ENCODE measurements at regions not wholly inside any gene's neighbourhood (a gene's known extent, or its start where the extent isn't known, plus 50 kb on each side); places are given as distances from the start of the nearest gene placed in this dataset.
"Not testable (repeated sequence)": the region's sequence is repeated elsewhere in the genome, so short reads cannot be mapped to it uniquely, and the experiment has no call there.

DNA sequence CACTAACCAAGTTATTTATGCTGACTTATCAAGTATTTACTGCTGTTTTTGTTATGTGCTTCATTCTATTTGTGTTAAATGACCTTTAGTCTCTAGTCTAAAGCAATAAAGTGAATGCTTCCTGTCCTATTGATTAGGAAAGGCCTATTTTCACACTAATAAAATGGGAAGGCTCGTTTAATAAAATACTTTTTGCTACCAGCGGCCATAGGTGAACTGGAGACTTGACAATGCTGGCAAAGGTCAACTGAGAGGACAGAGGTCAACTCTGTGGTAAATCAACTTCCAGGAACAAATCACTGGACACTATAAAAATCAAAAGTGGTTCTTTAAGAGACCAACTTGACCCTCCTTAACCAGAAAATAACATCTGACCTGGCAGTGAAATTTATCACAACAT, 634.3 kb downstream of the ISL1 start:
- no peak overlapping the region for H3K4me2 ChIP-seq
- H3K79me2 ChIP-seq (ENCODE audit: low read depth), result no peaks in the 10 kb centered on the region
- H3K36me3 ChIP-seq (ENCODE audit: low read depth), result no peaks in the 10 kb centered on the region
- no TSS peak for BruUV-seq (replicated peaks)
- H3K4me3 ChIP-seq, result no peak overlapping the region
- H3K4me1 ChIP-seq (replicated peaks; ENCODE audit: insufficient read depth), result no peaks in the 10 kb centered on the region
- H3F3A ChIP-seq (ENCODE audit: insufficient read depth, low read depth), result no peaks in the 10 kb centered on the region
- ChIA-PET POLR2A (ENCODE audit: unreplicated experiment) (no interaction called here), CTCF (no interaction called here)
- no peaks in the 10 kb centered on the region for H4K20me1 ChIP-seq (ENCODE audit: insufficient read depth)
- no peaks in the 10 kb centered on the region for H3K27me3 ChIP-seq (ENCODE audit: insufficient read depth, low read depth)
- H3K9me3 ChIP-seq (ENCODE audit: insufficient read depth, low read depth), result no peaks in the 10 kb centered on the region
- H3K27ac ChIP-seq, result no peak overlapping the region
- DNase-seq, result no peak
- intact Hi-C loops (cut with micrococcal nuclease; ENCODE audit: unreplicated experiment), result no loop called here
- no peak overlapping the region for H2AFZ ChIP-seq
- TF ChIP-seq EZH2 (IDR thresholded peaks at IDR 0.05; ENCODE audit: low read depth), result no peak
- TF ChIP-seq, protein P1, sequence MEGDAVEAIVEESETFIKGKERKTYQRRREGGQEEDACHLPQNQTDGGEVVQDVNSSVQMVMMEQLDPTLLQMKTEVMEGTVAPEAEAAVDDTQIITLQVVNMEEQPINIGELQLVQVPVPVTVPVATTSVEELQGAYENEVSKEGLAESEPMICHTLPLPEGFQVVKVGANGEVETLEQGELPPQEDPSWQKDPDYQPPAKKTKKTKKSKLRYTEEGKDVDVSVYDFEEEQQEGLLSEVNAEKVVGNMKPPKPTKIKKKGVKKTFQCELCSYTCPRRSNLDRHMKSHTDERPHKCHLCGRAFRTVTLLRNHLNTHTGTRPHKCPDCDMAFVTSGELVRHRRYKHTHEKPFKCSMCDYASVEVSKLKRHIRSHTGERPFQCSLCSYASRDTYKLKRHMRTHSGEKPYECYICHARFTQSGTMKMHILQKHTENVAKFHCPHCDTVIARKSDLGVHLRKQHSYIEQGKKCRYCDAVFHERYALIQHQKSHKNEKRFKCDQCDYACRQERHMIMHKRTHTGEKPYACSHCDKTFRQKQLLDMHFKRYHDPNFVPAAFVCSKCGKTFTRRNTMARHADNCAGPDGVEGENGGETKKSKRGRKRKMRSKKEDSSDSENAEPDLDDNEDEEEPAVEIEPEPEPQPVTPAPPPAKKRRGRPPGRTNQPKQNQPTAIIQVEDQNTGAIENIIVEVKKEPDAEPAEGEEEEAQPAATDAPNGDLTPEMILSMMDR (conservative IDR thresholded peaks at IDR 0.05), result no peak
- H3K9me2 ChIP-seq (ENCODE audit: insufficient read depth), result no peaks in the 10 kb centered on the region

DNA sequence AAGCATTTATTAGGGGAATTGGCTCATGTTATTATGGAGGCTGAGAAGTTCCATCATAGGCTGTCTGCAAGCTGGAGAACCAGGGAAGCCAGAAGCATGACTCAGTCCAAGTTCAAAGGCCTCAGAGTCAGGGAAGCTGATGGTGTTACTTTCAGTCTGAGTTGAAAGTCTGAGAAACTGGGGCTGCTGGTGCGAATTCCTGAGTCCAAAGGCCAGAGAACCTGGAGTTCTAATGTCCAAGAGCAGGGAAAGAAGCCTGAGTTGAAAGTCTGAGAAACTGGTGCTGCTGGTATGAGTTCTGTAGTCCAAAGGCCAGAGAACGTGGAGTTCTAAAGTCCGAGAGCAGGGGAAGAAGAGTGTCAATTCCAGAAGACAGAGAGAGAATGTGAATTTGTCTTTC, 641.1 kb downstream of the ISL1 start:
- H3K27ac ChIP-seq, result no peak overlapping the region
- H3K79me2 ChIP-seq (ENCODE audit: low read depth), result no peaks in the 10 kb centered on the region
- no peak for DNase-seq
- no peaks in the 10 kb centered on the region for H3K9me3 ChIP-seq (ENCODE audit: insufficient read depth, low read depth)
- H2AFZ ChIP-seq, result no peak overlapping the region
- no peak overlapping the region for H3K4me2 ChIP-seq
- ChIA-PET POLR2A (ENCODE audit: unreplicated experiment) (no interaction called here), CTCF (no interaction called here)
- intact Hi-C loops (cut with micrococcal nuclease; ENCODE audit: unreplicated experiment), result no loop called here
- no peaks in the 10 kb centered on the region for H3K27me3 ChIP-seq (ENCODE audit: insufficient read depth, low read depth)
- H3K36me3 ChIP-seq (ENCODE audit: low read depth), result no peaks in the 10 kb centered on the region
- BruUV-seq (replicated peaks), result no TSS peak
- H3K9me2 ChIP-seq (ENCODE audit: insufficient read depth), result no peaks in the 10 kb centered on the region
- no peaks in the 10 kb centered on the region for H4K20me1 ChIP-seq (ENCODE audit: insufficient read depth)
- H3K4me1 ChIP-seq (replicated peaks; ENCODE audit: insufficient read depth), result no peaks in the 10 kb centered on the region
- no peaks in the 10 kb centered on the region for H3F3A ChIP-seq (ENCODE audit: insufficient read depth, low read depth)
- no peak for TF ChIP-seq EZH2 (IDR thresholded peaks at IDR 0.05; ENCODE audit: low read depth)
- TF ChIP-seq, protein P1 (conservative IDR thresholded peaks at IDR 0.05), result no peak
- no peak overlapping the region for H3K4me3 ChIP-seq

DNA sequence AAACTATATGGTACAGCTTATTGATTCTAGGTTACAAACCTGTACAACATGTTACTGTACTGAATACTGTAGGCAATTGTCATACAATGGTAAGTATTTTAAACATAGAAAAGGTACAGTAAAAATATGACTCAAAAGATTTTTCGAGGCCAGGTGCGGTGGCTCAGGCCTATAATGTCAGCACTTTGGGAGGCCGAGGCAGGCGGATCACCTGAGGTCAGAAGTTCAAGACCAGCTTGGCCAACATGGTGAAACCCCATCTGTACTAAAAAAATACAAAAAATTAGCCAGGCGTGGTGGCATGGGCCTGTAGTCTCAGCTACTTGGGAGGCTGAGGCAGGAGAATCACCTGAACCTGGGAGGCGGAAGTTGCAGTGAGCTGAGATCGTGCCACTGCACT, 646.6 kb downstream of the ISL1 start:
- H3K27ac ChIP-seq; H3F3A ChIP-seq (ENCODE audit: insufficient read depth, low read depth); intact Hi-C loops (cut with micrococcal nuclease; ENCODE audit: unreplicated experiment); H3K9me3 ChIP-seq (ENCODE audit: insufficient read depth, low read depth); H3K27me3 ChIP-seq (ENCODE audit: insufficient read depth, low read depth); H3K9me2 ChIP-seq (ENCODE audit: insufficient read depth); BruUV-seq (replicated peaks); H2AFZ ChIP-seq; H3K79me2 ChIP-seq (ENCODE audit: low read depth); H3K4me1 ChIP-seq (replicated peaks; ENCODE audit: insufficient read depth); H3K36me3 ChIP-seq (ENCODE audit: low read depth); POLR2A ChIA-PET (ENCODE audit: unreplicated experiment); H3K4me3 ChIP-seq; CTCF ChIA-PET; H4K20me1 ChIP-seq (ENCODE audit: insufficient read depth); DNase-seq; H3K4me2 ChIP-seq: not testable (repeated sequence)

DNA sequence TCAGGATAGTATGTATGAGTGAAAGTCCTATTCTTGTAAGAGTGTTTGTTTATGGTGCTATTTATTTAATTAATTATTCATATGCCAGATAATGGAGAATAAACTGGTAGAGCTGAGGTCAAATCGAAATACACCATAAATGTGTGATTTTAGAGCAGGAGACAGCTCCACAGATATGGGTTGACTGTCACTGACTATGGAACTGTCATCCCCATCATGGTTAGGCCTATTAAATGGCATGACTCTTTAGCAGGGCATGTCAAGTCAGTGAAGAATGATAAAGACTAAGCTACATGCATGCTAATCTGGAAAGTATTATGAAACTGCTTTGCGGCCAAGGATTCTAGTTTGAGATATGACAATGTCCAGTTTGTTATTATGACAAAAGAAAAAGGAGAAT, 658.6 kb downstream of the ISL1 start:
- H3K9me3 ChIP-seq (ENCODE audit: insufficient read depth, low read depth), result no peaks in the 10 kb centered on the region
- no peaks in the 10 kb centered on the region for H3K36me3 ChIP-seq (ENCODE audit: low read depth)
- no peak overlapping the region for H3K4me3 ChIP-seq
- no peaks in the 10 kb centered on the region for H3K79me2 ChIP-seq (ENCODE audit: low read depth)
- no peaks in the 10 kb centered on the region for H3K4me1 ChIP-seq (replicated peaks; ENCODE audit: insufficient read depth)
- H3K27me3 ChIP-seq (ENCODE audit: insufficient read depth, low read depth), result no peaks in the 10 kb centered on the region
- ChIA-PET POLR2A (ENCODE audit: unreplicated experiment) (no interaction called here), CTCF (no interaction called here)
- H3K27ac ChIP-seq, result no peak overlapping the region
- no peak for DNase-seq
- BruUV-seq (replicated peaks), result no TSS peak
- H3F3A ChIP-seq (ENCODE audit: insufficient read depth, low read depth), result no peaks in the 10 kb centered on the region
- H4K20me1 ChIP-seq (ENCODE audit: insufficient read depth), result no peaks in the 10 kb centered on the region
- H3K4me2 ChIP-seq, result no peak overlapping the region
- H3K9me2 ChIP-seq (ENCODE audit: insufficient read depth), result no peaks in the 10 kb centered on the region
- H2AFZ ChIP-seq, result no peak overlapping the region
- intact Hi-C loops (cut with micrococcal nuclease; ENCODE audit: unreplicated experiment), result no loop called here
- TF ChIP-seq, protein P1 (conservative IDR thresholded peaks at IDR 0.05), result no peak
- TF ChIP-seq EZH2 (IDR thresholded peaks at IDR 0.05; ENCODE audit: low read depth), result no peak

Data from PC-9 (cell line).